Pancreas (tissue), 10 donors: ENCODE measurements at regions not wholly inside any gene's neighbourhood (a gene's known extent, or its start where the extent isn't known, plus 50 kb on each side); places are given as distances from the start of the nearest gene placed in this dataset.
"Not testable (repeated sequence)": the region's sequence is repeated elsewhere in the genome, so short reads cannot be mapped to it uniquely, and the experiment has no call there.

Experiments used
- ATAC-seq, 4 donors: fragments of 200-7000 bp; cut with Tn5 transposase; one replicate each; pipeline versions ENCODE4 v1.8.0 to v1.9.1; 2020; ENCODE audit warnings: mild to moderate bottlenecking in 4 of 4, moderate library complexity in 4 of 4
- DNase-seq, 6 donors: peaks; one replicate each; pipeline ENCODE4 v3.0.0-alpha.2; 2020
- FAIRE-seq: peaks from 2 replicates; lab custom pipeline; 2012; peaks lifted over from hg19 to GRCh38; lab: Jason Lieb, UNC
- H3K27ac ChIP-seq, 4 donors: fragments of 200-600 bp; sonication (generic); 1 replicate in 3 of 4; 2 replicates in 1 of 4; pipeline versions ENCODE4 v1.5.0 to v1.8.0; 2020
- H3K27me3 ChIP-seq, 4 donors: fragments of 200-600 bp; one replicate each; pipeline ENCODE4 v1.8.0; 2021
- H3K36me3 ChIP-seq, 3 donors: fragments of 200-600 bp; sonication (generic) in 1 of 3; one replicate each; pipeline versions ENCODE4 v1.5.0 to v1.8.0; 2020 to 2021
- H3K4me1 ChIP-seq, 3 donors: fragments of 200-600 bp; one replicate each; pipeline ENCODE4 v1.8.0; 2021
- H3K4me3 ChIP-seq, 4 donors: fragments of 200-600 bp; sonication (generic) in 2 of 4; one replicate each; pipeline versions ENCODE4 v1.5.0 to v1.8.0; 2020 to 2021
- H3K9me3 ChIP-seq, 4 donors: fragments of 200-600 bp; one replicate each; pipeline ENCODE4 v1.8.0; 2021
- WGBS, 2 donors: extraction: QIAGEN DNeasy Blood & Tissue Kit; methylation state at CpG; one replicate each; pipeline ENCODE4 v1.1.7; 2013; 5-methylcytosine and 5-hydroxymethylcytosine counted together
- intact Hi-C, 3 donors: fragments of 100-400 bp; cut with DNase I; formaldehyde crosslinking; loops; one replicate each; pipeline versions ENCODE4 v1.11.1 to v1.14.2; 2022
- TF ChIP-seq, protein P1 (sequence below), 4 donors: fragments of 200-600 bp; sonication (generic) in 3 of 4; IDR thresholded peaks; one replicate each; pipeline versions ENCODE4 v1.5.0 to v1.8.0; 2021; ENCODE audit warnings: antibody characterized with exemption in 4 of 4
- donor health status: healthy with polysubstance abuse.
- donor health status: DM: no; HTN: no; CAD: no; lungs with moderate emphysema.
- donor health status: DM: no; HTN: no; CAD: no.
- donor health status: control.
- donor health status: control.
- donor health status: Bipolar disorder and iron deficiency.
- donor health status: DM: yes; HTN: yes; CAD: no.
- donor health status: DM: no; HTN: no; CAD: no.
- donor health status: DM: no; HTN: no; CAD: no.
- donor health status: DM: yes; HTN: yes; CAD: no.

DNA sequence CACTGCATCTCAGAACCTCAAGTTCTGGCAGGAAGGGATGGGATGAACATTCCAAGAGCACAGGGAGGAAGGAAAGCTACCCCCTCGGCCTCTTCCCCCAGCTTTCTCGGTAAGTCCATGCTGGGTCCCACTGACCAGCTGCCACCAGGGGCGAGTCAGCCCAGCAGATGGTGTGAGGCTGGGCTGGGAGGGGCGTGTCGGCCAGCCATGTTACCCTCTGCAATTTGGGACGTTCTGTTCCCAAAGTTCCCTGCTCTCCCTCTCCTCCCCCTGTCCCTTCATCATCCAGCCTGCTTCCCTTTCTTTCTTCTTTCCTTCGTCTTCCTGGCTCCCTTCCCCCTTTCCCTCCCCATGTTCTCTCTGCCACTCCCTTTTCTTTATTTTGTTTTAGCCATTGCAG lies 74.3 kb upstream of the TNP1 start:
- Histone ChIP-seq H3K36me3 (no peaks in the 10 kb centered on the region), H3K4me3 (no peak overlapping the region), H3K27me3 (no peaks in the 10 kb centered on the region), H3K27ac (no peak overlapping the region), H3K4me1 (no peaks in the 10 kb centered on the region), H3K9me3 (no peaks in the 10 kb centered on the region)
- ATAC-seq (no peak), FAIRE-seq (no peak), DNase-seq (no peak)
- TF ChIP-seq, protein P1, sequence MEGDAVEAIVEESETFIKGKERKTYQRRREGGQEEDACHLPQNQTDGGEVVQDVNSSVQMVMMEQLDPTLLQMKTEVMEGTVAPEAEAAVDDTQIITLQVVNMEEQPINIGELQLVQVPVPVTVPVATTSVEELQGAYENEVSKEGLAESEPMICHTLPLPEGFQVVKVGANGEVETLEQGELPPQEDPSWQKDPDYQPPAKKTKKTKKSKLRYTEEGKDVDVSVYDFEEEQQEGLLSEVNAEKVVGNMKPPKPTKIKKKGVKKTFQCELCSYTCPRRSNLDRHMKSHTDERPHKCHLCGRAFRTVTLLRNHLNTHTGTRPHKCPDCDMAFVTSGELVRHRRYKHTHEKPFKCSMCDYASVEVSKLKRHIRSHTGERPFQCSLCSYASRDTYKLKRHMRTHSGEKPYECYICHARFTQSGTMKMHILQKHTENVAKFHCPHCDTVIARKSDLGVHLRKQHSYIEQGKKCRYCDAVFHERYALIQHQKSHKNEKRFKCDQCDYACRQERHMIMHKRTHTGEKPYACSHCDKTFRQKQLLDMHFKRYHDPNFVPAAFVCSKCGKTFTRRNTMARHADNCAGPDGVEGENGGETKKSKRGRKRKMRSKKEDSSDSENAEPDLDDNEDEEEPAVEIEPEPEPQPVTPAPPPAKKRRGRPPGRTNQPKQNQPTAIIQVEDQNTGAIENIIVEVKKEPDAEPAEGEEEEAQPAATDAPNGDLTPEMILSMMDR (IDR thresholded peaks at IDR 0.05), result no peak
- intact Hi-C loops, result no loop called here
- 79 to 84% methylated on average over 7 of the region's 7 CpGs for WGBS, 2 donors

DNA sequence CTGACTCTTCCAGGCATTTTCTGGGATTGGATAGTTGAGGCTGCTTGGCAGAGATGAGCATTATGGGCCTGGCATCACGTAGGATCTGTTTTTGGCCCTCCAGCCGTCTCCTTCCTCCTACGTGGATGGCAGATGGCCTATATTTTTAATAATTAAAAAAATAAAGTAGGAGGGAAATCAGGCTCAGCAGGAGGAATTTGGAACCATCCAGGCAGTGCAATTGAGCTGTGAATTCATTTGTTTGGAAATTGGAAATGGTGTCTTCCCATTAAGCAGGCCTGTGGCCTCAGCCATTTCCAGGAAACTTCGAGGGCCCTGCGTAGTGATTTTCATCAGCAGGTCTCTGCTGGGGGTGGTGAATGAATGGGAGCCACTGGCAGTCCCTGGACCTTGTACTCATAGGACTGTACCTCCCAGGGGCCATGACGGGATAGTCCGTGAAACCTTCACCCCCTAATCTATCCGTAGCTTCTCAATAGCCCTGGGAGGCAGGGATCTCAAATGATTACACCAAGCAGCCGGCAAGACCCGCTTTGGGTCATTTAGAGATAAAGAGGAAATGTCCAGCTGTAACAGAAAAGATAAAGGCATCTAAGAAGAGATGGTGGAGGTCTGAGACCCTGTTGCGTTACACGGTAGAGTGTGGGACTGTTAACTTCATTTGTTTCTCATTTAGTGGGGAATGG lies 73.1 kb upstream of the TNP1 start:
- intact Hi-C loops, result no loop called here
- 72 to 82% methylated on average over 12 of the region's 12 CpGs for WGBS, 2 donors
- H3K9me3 ChIP-seq, result no peaks in the 10 kb centered on the region
- H3K36me3 ChIP-seq, result no peaks in the 10 kb centered on the region
- TF ChIP-seq, protein P1 (IDR thresholded peaks at IDR 0.05), result no peak
- no peak overlapping the region for H3K4me3 ChIP-seq
- ATAC-seq, result no peak
- no peak for DNase-seq
- no peak for FAIRE-seq
- H3K27ac ChIP-seq, result no peak overlapping the region
- no peaks in the 10 kb centered on the region for H3K4me1 ChIP-seq
- H3K27me3 ChIP-seq, result no peaks in the 10 kb centered on the region

DNA sequence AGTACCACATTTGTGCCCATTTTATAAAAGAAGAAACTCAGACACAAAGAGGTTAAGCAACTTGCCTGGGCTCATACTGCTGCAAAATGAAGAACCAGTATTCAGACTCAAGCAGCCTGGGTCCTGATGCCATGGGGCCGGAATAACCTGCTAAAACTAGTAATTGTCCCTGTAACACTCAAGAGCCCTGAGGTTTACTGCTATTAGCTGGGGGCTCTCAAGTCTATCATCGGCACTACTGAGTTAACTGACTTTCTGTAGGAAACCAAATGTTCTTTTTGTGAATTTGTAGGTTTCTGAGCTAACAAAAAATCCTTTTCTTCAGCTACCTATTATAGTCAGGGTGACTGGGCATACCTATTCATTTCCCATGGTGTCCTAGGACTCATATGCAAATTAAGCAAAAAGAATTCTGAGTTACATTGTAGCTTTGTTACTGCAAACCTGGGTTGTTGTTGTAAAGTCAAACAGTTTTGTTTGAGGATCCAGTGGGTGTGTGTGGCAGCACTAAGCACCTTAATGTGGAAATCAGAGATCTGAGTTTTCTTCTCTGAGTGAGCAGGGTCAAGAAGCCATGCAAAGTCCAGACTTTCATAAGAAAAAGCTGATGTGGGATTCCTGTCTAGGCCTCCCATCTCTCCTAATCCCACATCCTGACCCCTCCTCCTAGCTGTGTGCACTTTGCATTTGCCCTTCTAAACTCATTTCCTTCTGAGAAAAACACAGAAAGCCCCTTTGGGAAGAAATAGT lies 72.4 kb upstream of the TNP1 start:
- no peaks in the 10 kb centered on the region for H3K4me1 ChIP-seq
- intact Hi-C loops, result no loop called here
- WGBS, 2 donors, result 87 to 88% methylated on average over 2 of the region's 2 CpGs
- TF ChIP-seq, protein P1 (IDR thresholded peaks at IDR 0.05), result no peak
- ATAC-seq (no peak), DNase-seq (no peak), FAIRE-seq (no peak)
- H3K9me3 ChIP-seq, result no peaks in the 10 kb centered on the region
- H3K27ac ChIP-seq, result no peak overlapping the region
- no peaks in the 10 kb centered on the region for H3K36me3 ChIP-seq
- H3K27me3 ChIP-seq, result no peaks in the 10 kb centered on the region
- H3K4me3 ChIP-seq, result no peak overlapping the region

DNA sequence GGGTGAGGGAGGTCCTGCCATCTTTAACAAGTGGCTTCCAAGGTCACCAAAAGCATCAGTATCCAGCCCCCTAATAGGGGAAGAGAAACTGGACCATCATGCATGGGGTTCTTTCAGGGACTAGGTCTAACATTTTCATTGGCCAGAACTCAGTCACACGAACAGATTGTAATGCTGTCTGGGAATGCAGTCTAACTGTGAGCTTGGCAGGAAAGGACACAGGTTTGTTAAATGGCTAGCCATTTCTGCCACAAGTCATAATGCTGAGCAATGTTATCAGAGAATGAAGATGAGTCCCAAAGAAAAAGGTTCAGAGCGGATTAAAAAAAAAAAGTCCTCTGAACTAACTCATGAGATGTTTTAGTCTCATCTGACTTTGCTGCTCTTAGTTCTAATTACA lies 70.9 kb upstream of the TNP1 start:
- Histone ChIP-seq H3K36me3 (no peaks in the 10 kb centered on the region), H3K4me1 (no peaks in the 10 kb centered on the region), H3K27ac (no peak overlapping the region), H3K27me3 (no peaks in the 10 kb centered on the region), H3K9me3 (no peaks in the 10 kb centered on the region), H3K4me3 (no peak overlapping the region)
- 86 to 88% methylated on average over 2 of the region's 2 CpGs for WGBS, 2 donors
- TF ChIP-seq, protein P1 (IDR thresholded peaks at IDR 0.05), result no peak
- intact Hi-C loops, result no loop called here
- no peak for DNase-seq
- no peak for ATAC-seq
- no peak for FAIRE-seq

DNA sequence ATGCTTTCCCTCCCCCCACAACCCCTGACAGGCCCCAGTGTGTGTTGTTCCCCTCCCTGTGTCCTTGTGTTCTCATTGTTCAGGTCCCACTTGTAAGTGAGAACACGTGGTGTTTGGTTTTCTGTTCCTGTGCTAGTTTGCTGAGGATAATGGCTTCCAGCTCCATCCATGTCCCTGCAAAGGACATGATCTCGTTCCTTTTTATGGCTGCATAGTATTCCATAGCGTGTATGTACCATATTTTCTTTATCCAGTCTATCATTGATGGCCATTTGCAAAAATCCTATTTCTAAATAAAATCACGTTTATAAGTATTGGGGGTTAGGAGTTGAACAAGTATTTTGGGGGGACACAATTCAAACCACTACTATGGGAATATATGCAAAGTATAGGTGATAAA lies 69.5 kb upstream of the TNP1 start:
- FAIRE-seq, ATAC-seq, H3K27ac ChIP-seq, H3K9me3 ChIP-seq, intact Hi-C loops, H3K4me3 ChIP-seq, H3K4me1 ChIP-seq, H3K36me3 ChIP-seq, DNase-seq, H3K27me3 ChIP-seq: not testable (repeated sequence)
- 59 to 63% methylated on average over 4 of the region's 4 CpGs for WGBS, 2 donors
